MCF 10A (cell line): ENCODE measurements at regions not wholly inside any gene's neighbourhood (a gene's known extent, or its start where the extent isn't known, plus 50 kb on each side); places are given as distances from the start of the nearest gene placed in this dataset.

ENCODE experiments used
- BruUV-seq: library from RNA; stranded (reverse); fragments of 400-500 nt; replicated peaks from 2 replicates; lab custom pipeline; 2021; lab: Mats Ljungman, UMichigan
- CTCF ChIA-PET: fragments of 300-600 bp; sonication (Branson Sonifier 250); formaldehyde crosslinking; extraction: SDS; loops from one replicate; lab custom pipeline; 2021; ENCODE audit warnings: antibody characterized with exemption, inconsistent platforms; lab: Yijun Ruan, JAX
- POLR2A ChIA-PET: fragments of 300-600, 350-650 bp; sonication (Branson Sonifier 250); formaldehyde crosslinking; extraction: SDS; loops from one replicate; lab custom pipeline; 2020; ENCODE audit warnings: antibody characterized with exemption, inconsistent platforms; lab: Yijun Ruan, JAX
- DNase-seq: peaks from one replicate; pipeline ENCODE4 v3.0.0-alpha.2; 2018; ENCODE audit not compliant: unreplicated experiment
- H3K27ac Mint-ChIP-seq: one replicate; pipeline ENCODE4 v1.8.0; 2022; ENCODE audit warnings: mild to moderate bottlenecking, low read depth, mixed read lengths; ENCODE audit not compliant: unreplicated experiment
- H3K27me3 Mint-ChIP-seq: one replicate; pipeline ENCODE4 v1.8.0; 2022; ENCODE audit warnings: mixed read lengths; ENCODE audit not compliant: insufficient read depth, unreplicated experiment
- H3K36me3 Mint-ChIP-seq: one replicate; pipeline ENCODE4 v1.8.0; 2022; ENCODE audit warnings: mild to moderate bottlenecking, moderate library complexity, mixed read lengths; ENCODE audit not compliant: insufficient read depth, unreplicated experiment
- H3K4me1 Mint-ChIP-seq: one replicate; pipeline ENCODE4 v1.8.0; 2022; ENCODE audit warnings: mixed read lengths; ENCODE audit not compliant: insufficient read depth, unreplicated experiment
- H3K4me3 Mint-ChIP-seq: one replicate; pipeline ENCODE4 v1.8.0; 2022; ENCODE audit warnings: mild to moderate bottlenecking, moderate library complexity, mixed read lengths; ENCODE audit not compliant: unreplicated experiment
- H3K9me3 Mint-ChIP-seq: one replicate; pipeline ENCODE4 v1.8.0; 2022; ENCODE audit warnings: mixed read lengths; ENCODE audit not compliant: unreplicated experiment
- intact Hi-C: fragments of 100-400 bp; cut with micrococcal nuclease; formaldehyde crosslinking; loops from 2 replicates; pipeline ENCODE4 v1.14.1; 2022
- TF ChIP-seq, protein P1 (sequence below): fragments of 200-600 bp; IDR thresholded peaks from one replicate; pipeline ENCODE4 v1.8.0; 2022; ENCODE audit warnings: antibody characterized with exemption, mild to moderate bottlenecking; ENCODE audit not compliant: unreplicated experiment

GRCh38 chr2:34724107-34724506, 1125.0 kb upstream of the FAM98A start:
- H3K27ac Mint-ChIP-seq, result no peak overlapping the region
- BruUV-seq, result no TSS peak

DNA sequence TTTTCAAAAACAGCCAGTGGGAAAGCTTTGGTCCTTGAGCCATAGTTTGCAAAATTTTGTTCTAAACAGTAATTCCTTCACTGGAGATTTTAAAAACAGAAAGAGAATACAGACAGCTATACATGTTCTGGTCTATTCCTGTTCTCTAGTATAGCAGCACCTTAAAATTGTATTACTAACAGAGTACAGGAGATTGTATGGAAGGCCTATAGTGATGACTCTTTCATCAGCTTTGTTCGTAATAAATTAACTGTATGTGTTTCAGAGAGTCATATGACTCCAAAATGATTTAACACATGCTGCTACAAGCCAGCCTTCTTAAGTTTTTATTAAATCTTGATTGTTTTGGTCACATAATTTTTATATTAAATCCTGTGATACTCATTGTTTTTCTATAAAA, 1124.6 kb upstream of the FAM98A start:
- TF ChIP-seq, protein P1, sequence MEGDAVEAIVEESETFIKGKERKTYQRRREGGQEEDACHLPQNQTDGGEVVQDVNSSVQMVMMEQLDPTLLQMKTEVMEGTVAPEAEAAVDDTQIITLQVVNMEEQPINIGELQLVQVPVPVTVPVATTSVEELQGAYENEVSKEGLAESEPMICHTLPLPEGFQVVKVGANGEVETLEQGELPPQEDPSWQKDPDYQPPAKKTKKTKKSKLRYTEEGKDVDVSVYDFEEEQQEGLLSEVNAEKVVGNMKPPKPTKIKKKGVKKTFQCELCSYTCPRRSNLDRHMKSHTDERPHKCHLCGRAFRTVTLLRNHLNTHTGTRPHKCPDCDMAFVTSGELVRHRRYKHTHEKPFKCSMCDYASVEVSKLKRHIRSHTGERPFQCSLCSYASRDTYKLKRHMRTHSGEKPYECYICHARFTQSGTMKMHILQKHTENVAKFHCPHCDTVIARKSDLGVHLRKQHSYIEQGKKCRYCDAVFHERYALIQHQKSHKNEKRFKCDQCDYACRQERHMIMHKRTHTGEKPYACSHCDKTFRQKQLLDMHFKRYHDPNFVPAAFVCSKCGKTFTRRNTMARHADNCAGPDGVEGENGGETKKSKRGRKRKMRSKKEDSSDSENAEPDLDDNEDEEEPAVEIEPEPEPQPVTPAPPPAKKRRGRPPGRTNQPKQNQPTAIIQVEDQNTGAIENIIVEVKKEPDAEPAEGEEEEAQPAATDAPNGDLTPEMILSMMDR, result no peak
- BruUV-seq, result no TSS peak
- Mint-ChIP-seq H3K4me1 (no peaks in the 10 kb centered on the region), H3K4me3 (no peak overlapping the region), H3K9me3 (no peaks in the 10 kb centered on the region), H3K36me3 (no peaks in the 10 kb centered on the region), H3K27me3 (peaks cover 6% of the 10 kb centered on the region), H3K27ac (no peak overlapping the region)
- intact Hi-C loops, result no loop called here
- POLR2A ChIA-PET, result no interaction called here
- DNase-seq, result no peak
- CTCF ChIA-PET, result no interaction called here

More at GRCh38 chr2:34724107-34724506, 1125.0 kb upstream of the FAM98A start:
- Mint-ChIP-seq H3K9me3 (no peaks in the 10 kb centered on the region), H3K4me1 (no peaks in the 10 kb centered on the region), H3K36me3 (no peaks in the 10 kb centered on the region), H3K27me3 (peaks cover 10% of the 10 kb centered on the region), H3K4me3 (no peak overlapping the region)
- DNase-seq, result no peak
- CTCF ChIA-PET, result no interaction called here
- intact Hi-C loops, result no loop called here
- TF ChIP-seq, protein P1, result no peak
- POLR2A ChIA-PET, result no interaction called here

GRCh38 chr2:34719206-34719605, 1120.1 kb upstream of the FAM98A start:
- TF ChIP-seq, protein P1, result no peak
- no peaks in the 10 kb centered on the region for H3K27me3 Mint-ChIP-seq
- ChIA-PET CTCF (interaction anchor here (0.7 kb wide), 1 partner anchor 456 kb away, joined by 3 read pairs; no protein-coding TSS in a partner anchor), POLR2A (no interaction called here)
- H3K4me3 Mint-ChIP-seq, result no peak overlapping the region
- no peak for DNase-seq
- no peak overlapping the region for H3K27ac Mint-ChIP-seq
- peaks cover 6% of the 10 kb centered on the region for H3K4me1 Mint-ChIP-seq
- no TSS peak for BruUV-seq
- H3K36me3 Mint-ChIP-seq, result no peaks in the 10 kb centered on the region
- H3K9me3 Mint-ChIP-seq, result no peaks in the 10 kb centered on the region
- intact Hi-C loops, result no loop called here

DNA sequence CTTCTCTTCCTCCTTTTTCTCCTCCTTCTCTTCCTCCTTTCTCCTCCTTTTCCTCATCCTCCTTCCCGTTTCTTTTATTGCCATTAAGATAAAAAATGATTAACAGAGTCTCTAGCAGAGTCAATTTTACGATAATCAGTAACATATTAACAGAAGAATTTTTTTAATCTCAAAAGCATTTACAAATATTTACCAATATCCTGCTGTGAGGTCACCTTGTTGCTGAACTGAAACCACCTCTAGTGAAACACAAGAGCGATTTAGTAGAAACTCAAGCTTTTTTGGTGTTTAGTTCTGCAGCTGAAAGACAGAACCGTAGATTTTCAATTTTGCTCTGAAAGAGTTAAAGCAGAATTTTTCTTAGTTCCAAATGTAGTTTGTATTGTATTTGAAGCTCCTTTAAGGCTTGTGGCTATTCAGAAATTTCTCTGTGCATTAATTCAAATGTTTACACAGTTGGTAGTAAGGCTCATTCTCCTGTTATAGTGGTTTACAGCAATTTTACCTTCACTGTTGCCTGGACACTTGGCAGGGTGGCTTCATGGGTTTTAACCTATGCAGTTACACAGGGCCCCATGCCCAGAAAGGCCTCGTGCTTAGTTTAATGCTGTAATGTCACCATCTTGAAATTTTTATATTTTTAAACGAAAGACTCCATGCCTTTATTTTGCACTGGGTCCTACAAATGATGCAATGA, 1106.6 kb upstream of the FAM98A start:
- Mint-ChIP-seq H3K27me3 (no peaks in the 10 kb centered on the region), H3K36me3 (no peaks in the 10 kb centered on the region), H3K4me1 (peaks cover 7% of the 10 kb centered on the region), H3K27ac (no peak overlapping the region), H3K9me3 (no peaks in the 10 kb centered on the region), H3K4me3 (no peak overlapping the region)
- POLR2A ChIA-PET, result no interaction called here
- intact Hi-C loops, result no loop called here
- CTCF ChIA-PET, result interaction anchor here (0.8 kb wide), 1 partner anchor 687 kb away, joined by 3 read pairs; no protein-coding TSS in a partner anchor
- no peak for DNase-seq
- TF ChIP-seq, protein P1, result no peak
- no TSS peak for BruUV-seq
